ENCODE measurements at regions not wholly inside any gene's neighbourhood (a gene's known extent, or its start where the extent isn't known, plus 50 kb on each side); places are given as distances from the start of the nearest gene placed in this dataset.
A peak's percentile ranks its signal among the peaks of the same experiment; 100 is the strongest.

- TF ChIP-seq CTCF (IDR thresholded peaks at IDR 0.05; ENCODE audit: low read depth, low read length, missing control alignments) = no peak
- no peak overlapping the region for H3K27ac ChIP-seq
- in situ Hi-C loops (cut with HindIII; ENCODE audit: low pct_ligation_motif_present, low sequenced_read_pairs) = no loop called here
- DNase-seq = no peak
- no peaks in the 10 kb centered on the region for H3K36me3 ChIP-seq (replicated peaks)
- H3K27me3 ChIP-seq (replicated peaks) = no peaks in the 10 kb centered on the region
- no peak overlapping the region for H3K4me3 ChIP-seq (ENCODE audit: low read depth, low read length)
Observed at GRCh38 chr2:145654156-145654555, 1134.2 kb upstream of the ZEB2 start.

GRCh38 chr2:145653553-145653952 is 1133.6 kb upstream of the ZEB2 start:
- Histone ChIP-seq H3K36me3 (replicated peaks) (no peaks in the 10 kb centered on the region), H3K4me3 (ENCODE audit: low read depth, low read length) (no peak overlapping the region), H3K27ac (no peak overlapping the region), H3K27me3 (replicated peaks) (no peaks in the 10 kb centered on the region)
- TF ChIP-seq CTCF (IDR thresholded peaks at IDR 0.05; ENCODE audit: low read depth, low read length, missing control alignments) = no peak
- DNase-seq = no peak
- in situ Hi-C loops (cut with HindIII; ENCODE audit: low pct_ligation_motif_present, low sequenced_read_pairs) = no loop called here

GRCh38 chr2:145652571-145653545 is 1132.9 kb upstream of the ZEB2 start:
- peak; percentile 52 for DNase-seq
- Histone ChIP-seq H3K27me3 (replicated peaks) (no peaks in the 10 kb centered on the region), H3K4me3 (ENCODE audit: low read depth, low read length) (no peak overlapping the region), H3K36me3 (replicated peaks) (no peaks in the 10 kb centered on the region), H3K27ac (no peak overlapping the region)
- in situ Hi-C loops (cut with HindIII; ENCODE audit: low pct_ligation_motif_present, low sequenced_read_pairs) = no loop called here
- no peak for TF ChIP-seq CTCF (IDR thresholded peaks at IDR 0.05; ENCODE audit: low read depth, low read length, missing control alignments)

GRCh38 chr2:145652036-145652435 is 1132.1 kb upstream of the ZEB2 start:
- no peak for TF ChIP-seq CTCF (IDR thresholded peaks at IDR 0.05; ENCODE audit: low read depth, low read length, missing control alignments)
- Histone ChIP-seq H3K4me3 (ENCODE audit: low read depth, low read length) (no peak overlapping the region), H3K27ac (no peak overlapping the region), H3K27me3 (replicated peaks) (no peaks in the 10 kb centered on the region), H3K36me3 (replicated peaks) (no peaks in the 10 kb centered on the region)
- DNase-seq = no peak
- in situ Hi-C loops (cut with HindIII; ENCODE audit: low pct_ligation_motif_present, low sequenced_read_pairs) = no loop called here

- no peak overlapping the region for H3K27ac ChIP-seq
- no peaks in the 10 kb centered on the region for H3K36me3 ChIP-seq (replicated peaks)
- DNase-seq = no peak
- H3K4me3 ChIP-seq (ENCODE audit: low read depth, low read length) = no peak overlapping the region
- no peaks in the 10 kb centered on the region for H3K27me3 ChIP-seq (replicated peaks)
- TF ChIP-seq CTCF (IDR thresholded peaks at IDR 0.05; ENCODE audit: low read depth, low read length, missing control alignments) = no peak
- in situ Hi-C loops (cut with HindIII; ENCODE audit: low pct_ligation_motif_present, low sequenced_read_pairs) = no loop called here
Observed at GRCh38 chr2:145650226-145650625, 1130.3 kb upstream of the ZEB2 start.
